ENCODE measurements at regions not wholly inside any gene's neighbourhood (a gene's known extent, or its start where the extent isn't known, plus 50 kb on each side); places are given as distances from the start of the nearest gene placed in this dataset.
"Not testable (repeated sequence)": the region's sequence is repeated elsewhere in the genome, so short reads cannot be mapped to it uniquely, and the experiment has no call there.

DNA sequence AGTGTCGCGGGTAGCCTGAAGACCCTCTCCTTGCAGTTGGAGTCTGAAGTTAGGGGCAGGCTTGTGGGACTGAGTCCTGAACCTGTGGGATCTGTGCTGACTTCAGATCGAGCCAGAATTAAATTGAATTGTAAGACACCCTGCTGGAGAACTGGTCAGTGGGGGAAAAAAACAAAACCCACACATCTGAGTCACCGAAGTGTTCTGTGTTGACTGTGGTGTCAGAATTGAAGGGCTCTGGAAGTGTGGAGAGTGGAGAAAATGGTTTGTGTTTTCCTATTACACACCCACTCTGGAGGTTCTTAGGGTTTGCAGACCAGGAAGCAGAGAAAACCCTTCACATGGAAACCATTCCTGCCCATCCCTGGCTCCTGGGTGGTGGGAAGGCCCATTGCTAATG is 209.5 kb upstream of the GALNT2 start:
- DNase-seq (ENCODE audit: low read depth): peak; percentile 66

DNA sequence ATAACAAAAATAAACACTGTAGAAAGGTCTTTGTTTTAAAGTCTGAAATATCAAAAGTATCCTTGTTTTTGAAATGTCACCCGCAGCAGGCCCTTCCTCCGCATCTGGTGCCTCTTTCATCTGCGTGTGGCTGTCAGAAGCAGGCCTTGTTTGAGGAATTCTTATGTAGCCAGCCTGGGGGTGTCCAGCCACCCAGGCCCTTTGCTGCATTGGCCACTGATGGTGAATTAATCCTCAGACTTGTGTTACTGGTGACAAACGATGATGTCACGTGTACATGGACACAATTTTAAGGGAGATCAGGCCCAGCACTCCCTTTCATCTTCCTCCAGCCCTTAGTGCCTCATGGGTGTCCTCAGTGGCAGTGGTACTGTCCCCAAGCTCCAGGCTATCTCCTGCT is 208.0 kb upstream of the GALNT2 start:
- no peak for DNase-seq (ENCODE audit: low read depth)

DNA sequence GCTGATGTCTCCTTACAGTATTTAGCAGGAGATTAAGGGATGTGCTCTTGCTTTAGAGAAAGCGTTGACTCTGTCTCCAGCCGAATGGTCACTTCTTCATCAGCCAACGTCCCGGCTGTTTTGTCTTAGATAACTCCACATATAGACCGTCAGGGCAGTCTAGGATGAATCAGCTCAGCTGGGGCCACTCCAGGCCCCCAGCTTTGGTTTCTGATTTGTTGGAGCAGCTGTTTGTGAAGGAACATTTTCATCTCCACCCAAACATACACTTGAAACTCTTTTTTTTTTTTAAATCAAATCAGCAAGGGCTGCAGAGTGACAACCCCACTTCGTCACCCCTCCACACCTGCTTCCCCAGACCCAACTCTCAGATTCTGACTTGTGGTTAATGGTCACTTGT is 206.1 kb upstream of the GALNT2 start:
- DNase-seq (ENCODE audit: low read depth): no peak

DNA sequence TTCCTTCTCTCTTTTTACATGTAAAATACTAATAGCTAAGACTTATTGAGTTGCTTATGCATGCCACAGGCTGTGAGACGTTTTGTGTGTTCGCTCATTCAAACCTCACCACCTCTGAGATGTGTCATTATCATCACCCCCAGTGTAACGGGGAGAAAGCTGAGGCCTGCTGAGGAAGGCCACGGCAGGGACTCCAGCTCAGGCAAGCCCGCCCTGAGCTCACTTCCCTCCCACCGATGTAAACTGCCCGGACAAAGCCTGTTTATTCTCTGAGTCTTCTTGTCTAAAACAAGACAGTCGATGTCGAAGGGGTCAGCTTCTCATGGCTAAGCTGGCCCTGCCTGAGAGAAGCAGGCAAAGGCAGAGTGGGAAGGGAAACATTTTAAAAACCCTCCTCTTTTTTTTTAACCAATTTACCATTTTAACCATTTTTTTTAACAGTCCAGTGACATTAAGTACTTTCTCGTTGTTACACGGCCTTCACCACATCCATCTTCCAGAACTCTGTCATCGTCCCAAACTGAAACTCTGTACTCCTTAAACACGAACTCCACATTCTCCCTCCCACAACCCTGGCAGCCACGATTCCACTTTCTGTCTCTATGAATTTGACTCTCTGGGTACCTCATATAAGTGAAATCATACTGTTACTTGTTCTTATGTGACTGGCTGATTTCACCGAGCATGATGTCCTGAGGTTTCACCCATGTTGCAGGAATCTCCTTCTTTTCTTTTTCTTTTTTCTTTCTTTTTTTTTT is 204.8 kb upstream of the GALNT2 start:
- DNase-seq (ENCODE audit: low read depth): no peak

DNA sequence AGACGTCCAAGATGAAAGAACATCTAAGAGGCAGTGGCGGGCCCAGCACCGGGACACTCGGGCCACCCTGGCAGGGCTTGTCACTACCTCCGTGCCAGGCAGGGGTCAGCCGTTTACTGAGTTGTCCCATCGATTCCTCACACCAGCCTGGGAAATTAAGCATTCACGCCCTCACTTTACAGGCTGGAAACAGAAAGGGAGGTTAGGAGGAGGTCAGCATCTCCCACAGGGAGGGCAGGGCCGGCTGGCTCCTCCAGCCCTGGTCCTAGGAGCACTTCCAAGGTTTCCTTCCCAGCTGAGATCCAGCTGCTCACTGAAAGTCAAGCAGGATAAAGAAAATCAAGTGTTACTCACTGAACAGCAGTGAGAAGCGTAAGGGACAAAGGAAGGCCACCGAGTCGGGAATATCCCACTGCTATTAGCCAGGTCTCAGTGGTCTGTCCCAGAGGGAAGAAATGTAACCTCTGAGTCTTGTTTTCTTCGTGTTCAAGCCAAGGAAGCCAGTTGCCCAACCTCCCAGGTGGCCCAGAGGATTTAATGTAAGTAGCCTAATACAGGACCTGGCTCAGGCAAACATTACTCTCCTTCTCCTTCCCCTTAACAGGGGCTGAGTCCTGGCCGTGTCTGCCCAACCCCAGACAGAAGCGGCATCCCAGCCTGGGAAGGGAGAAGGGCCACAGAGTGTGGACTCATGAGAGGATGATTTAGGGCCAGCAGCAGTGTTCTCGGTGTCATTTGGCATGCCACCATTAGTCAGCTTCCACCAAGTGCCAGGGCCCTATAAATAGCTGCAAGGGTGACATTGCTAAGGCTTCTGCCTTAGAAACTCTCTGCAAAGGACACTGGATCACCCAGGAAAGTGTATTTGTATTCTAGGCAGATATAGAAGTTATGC is 203.1 kb upstream of the GALNT2 start:
- DNase-seq (ENCODE audit: low read depth): no peak

DNA sequence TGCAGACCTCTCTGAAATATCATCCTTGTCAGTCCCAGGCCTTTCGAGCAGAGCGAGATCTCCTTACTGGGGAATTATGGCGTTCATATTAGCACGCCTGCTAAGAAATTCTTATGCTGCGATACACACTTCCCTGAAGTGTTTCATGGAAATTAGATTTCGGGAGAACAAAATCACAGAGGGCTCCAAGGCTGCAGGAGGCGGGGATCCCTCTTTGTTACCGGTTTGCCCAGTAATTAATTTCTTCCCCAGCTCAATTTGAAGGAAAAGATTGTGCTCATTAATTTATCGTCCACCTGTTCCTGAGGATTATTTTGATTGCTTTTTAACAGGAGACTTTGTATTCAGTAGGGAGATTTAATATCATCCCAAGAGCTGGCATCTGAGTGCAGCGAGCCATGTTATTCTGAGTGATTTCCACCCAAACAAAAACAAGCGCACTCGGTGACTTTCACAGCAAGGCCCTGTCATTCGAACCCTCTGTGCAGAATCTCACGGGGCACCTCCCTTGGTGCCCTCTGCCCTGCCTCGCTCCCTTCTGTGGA is 202.3 kb upstream of the GALNT2 start:
- no peak for DNase-seq (ENCODE audit: low read depth)

DNA sequence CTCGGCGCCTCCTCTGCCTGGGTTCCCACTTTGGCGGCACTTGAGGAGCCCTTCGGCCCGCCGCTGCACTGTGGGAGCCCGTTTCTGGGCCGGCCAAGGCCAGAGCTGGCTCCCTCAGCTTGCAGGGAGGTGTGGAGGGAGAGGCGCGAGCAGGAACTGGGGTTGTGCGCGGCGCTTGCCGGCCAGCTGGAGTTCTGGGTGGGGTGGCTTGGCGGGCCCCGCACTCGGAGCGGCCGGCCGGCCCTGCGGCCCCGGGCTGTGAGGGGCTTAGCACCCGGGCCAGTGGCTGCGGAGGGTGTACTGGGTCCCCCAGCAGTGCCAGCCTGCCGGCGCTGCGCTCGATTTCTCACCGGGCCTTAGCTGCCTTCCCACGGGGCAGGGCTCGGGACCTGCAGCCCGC is 201.7 kb upstream of the GALNT2 start:
- DNase-seq (ENCODE audit: low read depth): not testable (repeated sequence)

DNA sequence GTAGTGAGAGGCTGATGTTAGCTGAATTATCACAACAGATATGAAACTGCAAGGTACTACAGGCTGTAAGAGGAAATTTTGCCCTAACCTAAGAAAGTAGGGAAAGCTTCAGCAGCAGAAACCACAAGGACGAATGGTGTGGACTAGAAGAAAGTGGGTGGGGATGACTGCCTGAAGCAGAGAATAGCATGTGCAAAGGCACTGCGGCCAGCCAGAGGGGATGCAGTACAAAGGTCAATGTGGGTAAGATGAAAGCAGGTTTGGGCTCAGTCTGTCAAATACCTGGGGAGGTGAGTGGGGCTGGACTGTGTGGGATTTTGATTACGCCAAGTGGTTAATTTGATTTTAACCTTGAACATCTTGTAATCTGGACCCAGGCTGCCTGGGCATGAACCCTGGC is 199.3 kb upstream of the GALNT2 start:
- no peak for DNase-seq (ENCODE audit: low read depth)

DNA sequence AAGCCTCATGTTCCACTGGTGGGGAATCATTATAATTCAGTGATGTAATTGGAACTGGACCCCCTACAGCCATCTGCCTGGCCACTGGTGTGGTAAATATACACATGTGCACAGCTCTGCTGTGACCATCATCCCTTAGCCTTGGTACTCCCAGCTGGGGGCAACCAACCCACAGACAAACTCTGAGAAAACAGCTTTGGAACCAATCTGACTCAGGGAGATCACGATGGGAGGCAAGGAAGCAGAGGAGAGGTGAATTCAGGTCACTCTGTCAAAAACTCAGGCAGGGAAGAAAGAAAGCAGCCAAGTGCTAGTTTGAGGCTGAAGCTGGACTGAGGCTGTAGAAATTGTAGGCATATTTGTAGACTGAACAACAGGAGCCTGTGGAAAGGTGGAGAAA is 197.8 kb upstream of the GALNT2 start:
- no peak for DNase-seq (ENCODE audit: low read depth)

DNA sequence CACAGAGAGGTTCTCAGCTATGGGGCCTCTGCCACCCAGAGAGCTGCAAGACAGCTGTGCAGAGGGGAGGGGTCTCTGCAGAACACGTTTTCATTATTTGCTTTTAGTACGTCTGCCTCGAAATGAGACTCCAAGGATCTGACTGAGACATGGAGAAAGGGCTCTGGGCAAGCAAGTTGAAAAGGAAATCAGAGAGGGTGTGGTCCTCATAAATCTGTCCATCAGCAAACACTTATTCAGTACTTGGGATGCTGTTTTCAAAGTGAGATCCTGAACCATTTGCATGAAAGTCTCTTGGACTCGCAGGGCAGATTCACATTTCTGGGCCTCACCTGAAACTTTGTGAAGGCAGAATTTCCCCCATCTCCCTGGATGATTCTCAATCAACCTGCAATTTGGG is 197.4 kb upstream of the GALNT2 start:
- DNase-seq (ENCODE audit: low read depth): no peak

DNA sequence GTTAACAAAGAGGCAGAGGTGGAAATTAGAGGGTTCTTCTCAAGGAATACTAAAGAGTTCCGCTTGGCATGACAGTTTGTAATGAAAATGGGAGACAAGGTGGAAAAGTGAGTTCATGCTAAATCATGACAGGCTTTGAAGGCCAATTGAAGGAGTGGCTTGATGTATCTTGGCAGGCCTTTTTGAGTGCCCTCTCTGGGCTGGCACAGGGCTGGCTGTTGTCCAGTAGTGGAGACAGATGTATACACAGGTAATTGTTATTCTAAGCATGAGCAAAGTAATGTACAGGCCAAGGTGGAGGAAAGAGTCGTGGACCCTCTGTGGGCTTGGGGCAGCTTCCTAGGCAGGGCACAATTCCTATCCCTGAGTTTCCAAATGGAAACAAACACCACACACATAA is 196.7 kb upstream of the GALNT2 start:
- DNase-seq (ENCODE audit: low read depth): no peak

DNA sequence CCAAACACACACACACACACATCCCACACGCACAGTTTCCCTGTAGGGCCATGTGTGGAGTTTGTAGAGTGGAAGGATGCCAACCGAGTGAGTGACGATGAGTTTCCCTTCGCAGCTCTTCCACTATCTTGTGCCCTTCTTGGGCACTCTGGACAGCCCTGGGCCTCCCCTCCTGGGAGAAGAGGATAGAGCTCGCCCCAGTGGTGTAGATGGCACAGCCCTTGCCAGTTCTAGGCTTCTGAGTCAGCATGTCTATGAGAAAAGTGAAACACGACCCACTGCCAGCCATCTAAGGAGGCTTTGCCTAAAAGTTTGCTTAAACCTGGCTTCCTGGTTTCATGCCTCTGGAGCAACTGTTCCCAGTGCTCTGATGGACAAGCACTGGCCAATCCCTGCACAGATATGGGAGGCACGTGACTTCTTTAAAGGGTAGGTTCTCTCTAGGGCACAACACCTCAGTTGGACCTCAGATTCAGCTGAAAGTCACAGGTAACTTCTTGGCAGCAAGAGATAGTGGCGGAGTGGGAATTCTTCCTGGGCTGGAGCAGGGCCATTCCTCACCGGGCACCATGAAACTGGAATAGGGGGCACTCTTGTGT is 195.9 kb upstream of the GALNT2 start:
- no peak for DNase-seq (ENCODE audit: low read depth)

DNA sequence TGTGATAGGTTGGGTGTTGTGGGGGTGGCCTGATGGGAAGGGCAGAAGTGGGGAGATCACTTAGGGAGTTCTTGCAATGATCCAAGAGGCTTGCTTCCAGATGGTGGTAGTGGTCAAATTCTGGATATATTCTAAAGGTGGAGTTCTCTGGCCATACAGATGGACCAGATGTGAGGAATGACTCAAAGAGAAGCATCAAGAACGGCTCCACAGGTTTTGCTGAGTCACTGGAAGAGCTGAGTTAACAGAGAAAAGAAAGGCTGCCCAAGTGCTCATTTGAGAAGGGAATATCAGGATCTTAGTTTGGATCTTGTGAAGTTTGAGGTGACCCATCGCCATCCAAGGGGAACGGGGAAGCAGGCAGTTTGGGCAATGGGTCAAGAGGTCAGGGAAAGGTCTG is 192.9 kb upstream of the GALNT2 start:
- DNase-seq (ENCODE audit: low read depth): peak; percentile 78

DNA sequence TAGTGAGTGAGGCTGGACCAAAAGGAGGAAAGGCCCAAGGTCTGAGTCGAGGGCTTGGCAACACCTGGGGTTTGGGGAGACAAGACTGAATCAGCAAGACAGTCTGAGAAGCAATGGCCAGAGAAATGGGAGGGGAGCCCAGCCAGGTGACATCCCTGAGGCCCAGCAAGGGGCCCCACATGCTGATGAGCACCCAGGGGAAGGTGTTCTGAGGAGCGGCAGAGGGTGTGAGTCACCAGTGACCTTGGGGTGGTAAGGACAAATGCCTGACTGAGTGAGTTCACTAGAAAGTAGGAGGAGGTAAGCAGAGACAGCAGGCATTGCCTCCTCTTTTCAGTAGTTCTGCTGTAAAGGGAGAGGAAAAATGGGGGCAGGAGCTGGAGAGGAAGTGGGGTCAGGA is 192.4 kb upstream of the GALNT2 start:
- peak; percentile 52 for DNase-seq (ENCODE audit: low read depth)

DNA sequence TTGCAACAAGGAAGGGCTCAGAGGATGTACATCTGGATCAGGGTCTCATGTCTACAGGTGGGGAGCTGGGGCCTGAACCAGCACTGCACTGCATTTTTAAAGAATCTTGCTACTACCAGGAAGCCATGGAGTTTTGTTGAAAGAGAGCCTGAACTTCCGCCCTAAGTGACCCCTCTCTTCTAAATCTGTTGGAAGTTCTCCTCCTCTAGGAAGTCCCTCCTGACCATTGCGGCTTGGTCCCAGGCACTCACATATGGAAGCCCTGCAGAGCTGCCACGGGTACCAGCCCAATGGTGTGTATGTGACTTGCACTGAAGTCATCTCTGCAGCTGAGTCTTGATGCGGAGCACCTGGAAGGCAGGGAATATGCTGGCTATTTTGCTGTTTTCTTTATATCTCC is 192.0 kb upstream of the GALNT2 start:
- DNase-seq (ENCODE audit: low read depth): no peak

DNA sequence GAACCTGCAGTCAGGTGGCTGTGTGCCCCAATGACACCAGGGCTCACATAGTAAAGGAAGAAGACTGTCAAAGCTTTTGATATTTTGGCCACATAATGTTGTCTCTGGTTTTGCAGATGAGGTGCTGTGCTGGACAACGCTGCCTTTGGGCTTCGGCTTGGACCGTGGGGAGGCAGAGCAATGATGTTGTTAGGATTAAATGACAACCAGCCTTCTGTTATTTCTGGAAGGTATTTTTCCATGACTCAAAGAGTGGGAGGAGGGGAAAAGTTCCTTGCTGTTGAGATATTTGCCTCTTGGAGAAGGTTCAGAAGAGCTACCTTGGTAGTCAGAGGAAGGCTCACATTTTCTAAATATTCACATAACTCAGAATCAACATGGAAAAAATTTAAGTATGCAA is 187.3 kb upstream of the GALNT2 start:
- no peak for DNase-seq (ENCODE audit: low read depth)

DNA sequence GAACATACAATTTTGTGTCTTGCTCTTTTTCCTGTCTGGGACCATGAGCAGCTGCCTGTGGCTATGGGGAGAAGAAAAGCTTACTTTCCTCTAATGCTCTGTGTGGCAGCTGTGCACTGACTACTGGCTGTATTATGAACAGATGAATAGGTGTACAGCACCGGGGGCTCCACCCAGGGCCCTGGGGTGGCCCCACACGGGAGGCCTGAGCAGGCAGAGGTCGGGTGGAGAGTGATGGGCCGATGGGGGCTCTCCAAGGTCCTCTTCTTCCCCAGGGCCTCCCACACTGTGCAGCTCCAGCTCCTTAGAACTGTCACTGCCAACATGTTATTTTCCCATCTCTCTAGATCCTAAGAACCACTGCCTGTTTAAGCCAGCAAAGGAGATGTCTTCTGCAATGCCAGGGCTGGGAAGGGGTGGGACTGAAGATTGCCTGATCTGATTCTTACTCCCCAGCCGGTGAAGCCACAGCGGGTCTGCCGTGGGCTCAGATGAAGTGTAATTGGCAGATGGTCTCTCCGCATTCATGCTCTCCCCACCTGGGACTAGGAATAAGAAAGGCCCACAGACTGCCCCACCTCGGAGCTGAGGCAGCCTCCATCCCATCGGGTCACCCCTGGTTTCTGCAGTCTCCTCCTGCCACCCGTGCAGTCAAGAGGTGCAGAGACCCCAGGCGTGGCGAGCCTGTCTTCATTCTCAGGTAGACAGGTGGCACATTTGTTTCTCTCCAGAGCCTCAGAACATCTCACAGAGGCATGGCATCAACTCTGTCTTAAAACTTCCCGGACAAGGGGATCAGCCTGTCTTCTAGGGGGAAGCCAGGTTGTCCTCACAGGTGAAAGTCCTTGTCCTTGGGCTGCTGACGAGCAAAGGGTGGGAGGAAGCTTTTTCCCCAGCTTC is 186.5 kb upstream of the GALNT2 start:
- DNase-seq (ENCODE audit: low read depth): no peak

DNA sequence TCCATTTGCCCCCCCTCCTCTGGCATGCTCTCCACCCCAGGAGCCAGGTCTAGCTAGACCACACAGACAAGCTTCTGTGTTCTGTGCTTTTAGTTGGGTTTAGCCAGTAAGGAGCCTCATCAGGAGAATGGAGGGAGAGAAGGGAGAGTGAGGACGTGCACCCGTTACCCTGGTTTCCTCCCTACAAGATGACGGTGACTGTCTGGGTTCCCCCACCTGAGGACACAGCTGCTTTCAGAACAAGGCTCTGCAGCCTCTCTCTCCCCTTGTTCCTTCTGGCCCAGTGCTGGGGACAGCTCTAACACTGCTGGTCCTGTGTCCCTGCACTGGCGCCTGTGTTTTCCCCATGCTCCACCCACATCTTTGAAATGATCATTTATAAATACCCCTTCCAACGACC is 184.4 kb upstream of the GALNT2 start:
- DNase-seq (ENCODE audit: low read depth): no peak

DNA sequence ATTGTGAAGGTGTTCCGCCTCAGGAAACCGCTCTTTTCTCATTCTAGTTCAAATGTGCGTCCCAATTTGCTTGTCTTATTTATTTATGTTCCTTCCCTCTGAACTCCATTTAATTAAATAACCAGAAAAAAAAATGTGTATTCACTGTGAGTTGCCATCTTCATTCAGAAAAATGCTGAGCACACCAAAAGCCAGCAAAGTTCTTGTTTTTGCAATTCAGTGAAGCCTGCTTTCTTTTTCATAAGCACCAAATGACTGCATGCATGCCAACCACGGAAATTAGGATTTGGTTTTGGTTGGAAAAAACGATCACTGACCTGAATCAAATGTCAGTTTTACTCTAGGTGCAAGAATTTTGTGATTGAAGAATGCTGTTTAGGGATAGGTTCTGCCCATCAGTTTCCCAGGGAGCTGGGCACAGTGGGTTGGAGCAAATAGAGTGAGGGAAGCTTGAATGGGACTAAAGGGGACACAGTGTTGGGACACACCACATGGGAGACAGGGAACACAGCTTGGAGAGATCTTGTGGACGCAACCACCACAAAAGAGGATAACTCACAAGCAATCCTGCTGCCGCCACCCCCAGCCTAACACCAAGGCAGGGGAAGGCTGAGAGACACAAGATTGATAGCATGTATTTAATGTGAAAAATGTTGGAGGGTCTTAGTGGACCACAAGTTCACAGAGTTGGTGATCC is 183.4 kb upstream of the GALNT2 start:
- DNase-seq (ENCODE audit: low read depth): no peak

DNA sequence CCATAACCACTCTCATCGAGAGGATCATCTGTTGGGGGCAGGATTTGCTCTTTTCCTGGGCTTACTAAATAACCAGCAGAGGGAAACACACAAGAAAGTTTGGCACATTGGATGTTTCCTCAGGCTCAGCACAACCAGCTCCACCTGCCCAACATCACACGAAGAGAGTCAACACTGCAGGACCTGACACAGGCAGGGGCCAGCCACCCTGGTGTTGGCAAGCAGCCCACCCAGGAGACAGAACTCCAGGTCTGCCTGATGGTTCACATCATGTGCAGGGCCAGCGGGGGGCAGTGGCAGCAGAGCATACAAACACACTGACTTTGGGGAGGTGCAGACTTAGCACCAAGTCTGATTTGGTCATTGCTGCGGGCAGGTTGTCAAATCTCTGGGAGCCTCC is 182.3 kb upstream of the GALNT2 start:
- no peak for DNase-seq (ENCODE audit: low read depth)

All from RPMI7951 (cell line).